ENCODE measurements at regions not wholly inside any gene's neighbourhood (a gene's known extent, or its start where the extent isn't known, plus 50 kb on each side); places are given as distances from the start of the nearest gene placed in this dataset.

DNA sequence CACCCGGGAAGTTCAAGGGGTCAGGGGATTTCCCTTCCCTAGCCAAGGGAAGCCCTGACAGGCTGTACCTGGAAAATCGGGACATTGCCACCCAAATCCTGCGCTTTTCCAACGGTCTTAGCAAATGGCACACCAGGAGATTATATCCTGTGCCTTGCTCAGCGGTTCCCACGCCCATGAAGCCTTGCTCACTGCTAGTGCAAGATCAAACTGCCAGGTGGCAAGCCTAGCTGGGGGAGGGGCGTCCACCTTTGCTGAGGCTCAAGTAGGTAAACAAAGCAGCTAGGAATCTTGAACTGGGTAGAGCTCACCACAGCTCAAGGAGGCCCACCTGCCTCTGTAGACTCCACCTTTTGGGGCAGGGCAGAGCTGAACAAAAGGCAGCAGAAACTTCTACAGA lies 1794.5 kb downstream of the PCDH9 start:
- no peaks in the 10 kb centered on the region for H3K79me2 ChIP-seq (ENCODE audit: low read length)
- no peak overlapping the region for H2AFZ ChIP-seq (ENCODE audit: low read depth, low read length)
- no peak overlapping the region for H3K4me2 ChIP-seq (ENCODE audit: low read length)
- no peaks in the 10 kb centered on the region for H3K4me1 ChIP-seq (ENCODE audit: low read length)
- no peak overlapping the region for H3K4me3 ChIP-seq (ENCODE audit: low read length)
- no peak overlapping the region for H3K27ac ChIP-seq (ENCODE audit: low read length)
- H3K27me3 ChIP-seq (ENCODE audit: low read depth, low read length), result no peaks in the 10 kb centered on the region
- H3K36me3 ChIP-seq (replicated peaks; ENCODE audit: low read depth, low read length), result no peaks in the 10 kb centered on the region
- no peak overlapping the region for H3K9ac ChIP-seq (ENCODE audit: low read length)
- TF ChIP-seq, protein P1, sequence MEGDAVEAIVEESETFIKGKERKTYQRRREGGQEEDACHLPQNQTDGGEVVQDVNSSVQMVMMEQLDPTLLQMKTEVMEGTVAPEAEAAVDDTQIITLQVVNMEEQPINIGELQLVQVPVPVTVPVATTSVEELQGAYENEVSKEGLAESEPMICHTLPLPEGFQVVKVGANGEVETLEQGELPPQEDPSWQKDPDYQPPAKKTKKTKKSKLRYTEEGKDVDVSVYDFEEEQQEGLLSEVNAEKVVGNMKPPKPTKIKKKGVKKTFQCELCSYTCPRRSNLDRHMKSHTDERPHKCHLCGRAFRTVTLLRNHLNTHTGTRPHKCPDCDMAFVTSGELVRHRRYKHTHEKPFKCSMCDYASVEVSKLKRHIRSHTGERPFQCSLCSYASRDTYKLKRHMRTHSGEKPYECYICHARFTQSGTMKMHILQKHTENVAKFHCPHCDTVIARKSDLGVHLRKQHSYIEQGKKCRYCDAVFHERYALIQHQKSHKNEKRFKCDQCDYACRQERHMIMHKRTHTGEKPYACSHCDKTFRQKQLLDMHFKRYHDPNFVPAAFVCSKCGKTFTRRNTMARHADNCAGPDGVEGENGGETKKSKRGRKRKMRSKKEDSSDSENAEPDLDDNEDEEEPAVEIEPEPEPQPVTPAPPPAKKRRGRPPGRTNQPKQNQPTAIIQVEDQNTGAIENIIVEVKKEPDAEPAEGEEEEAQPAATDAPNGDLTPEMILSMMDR (IDR thresholded peaks at IDR 0.05; ENCODE audit: low read depth, low read length), result no peak
- no peak for TF ChIP-seq EZH2phosphoT487 (IDR thresholded peaks at IDR 0.05; ENCODE audit: low read depth)
- H3K9me3 ChIP-seq (ENCODE audit: insufficient read depth, low read length), result no peaks in the 10 kb centered on the region
- no peaks in the 10 kb centered on the region for H4K20me1 ChIP-seq (ENCODE audit: insufficient read depth, low read length)

DNA sequence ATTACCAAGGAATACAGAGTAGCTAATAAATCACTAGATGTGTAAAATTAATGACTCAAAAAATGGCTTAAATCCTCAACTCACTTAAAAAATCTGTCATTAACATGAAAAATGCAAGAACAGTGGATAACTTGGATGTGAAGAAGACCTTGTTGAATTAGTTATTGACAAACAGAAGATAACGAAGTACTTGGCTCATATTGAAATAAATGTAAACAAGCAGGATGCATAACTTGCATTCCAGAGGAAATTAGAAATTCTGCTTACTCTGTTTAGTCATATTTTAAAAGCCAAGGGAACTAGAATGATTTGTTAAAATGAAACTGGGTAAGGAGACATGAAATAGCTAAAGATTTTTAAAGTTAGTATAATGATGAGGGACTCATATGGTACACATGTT lies 1812.2 kb downstream of the PCDH9 start:
- Histone ChIP-seq H4K20me1 (ENCODE audit: insufficient read depth, low read length) (no peaks in the 10 kb centered on the region), H3K4me3 (ENCODE audit: low read length) (no peak overlapping the region), H2AFZ (ENCODE audit: low read depth, low read length) (no peak overlapping the region), H3K27me3 (ENCODE audit: low read depth, low read length) (no peaks in the 10 kb centered on the region), H3K79me2 (ENCODE audit: low read length) (no peaks in the 10 kb centered on the region), H3K4me1 (ENCODE audit: low read length) (peaks cover 18% of the 10 kb centered on the region), H3K9me3 (ENCODE audit: insufficient read depth, low read length) (no peaks in the 10 kb centered on the region), H3K4me2 (ENCODE audit: low read length) (no peak overlapping the region), H3K9ac (ENCODE audit: low read length) (no peak overlapping the region), H3K36me3 (replicated peaks; ENCODE audit: low read depth, low read length) (no peaks in the 10 kb centered on the region), H3K27ac (ENCODE audit: low read length) (no peak overlapping the region)
- no peak for TF ChIP-seq EZH2phosphoT487 (IDR thresholded peaks at IDR 0.05; ENCODE audit: low read depth)
- TF ChIP-seq, protein P1 (IDR thresholded peaks at IDR 0.05; ENCODE audit: low read depth, low read length), result no peak

DNA sequence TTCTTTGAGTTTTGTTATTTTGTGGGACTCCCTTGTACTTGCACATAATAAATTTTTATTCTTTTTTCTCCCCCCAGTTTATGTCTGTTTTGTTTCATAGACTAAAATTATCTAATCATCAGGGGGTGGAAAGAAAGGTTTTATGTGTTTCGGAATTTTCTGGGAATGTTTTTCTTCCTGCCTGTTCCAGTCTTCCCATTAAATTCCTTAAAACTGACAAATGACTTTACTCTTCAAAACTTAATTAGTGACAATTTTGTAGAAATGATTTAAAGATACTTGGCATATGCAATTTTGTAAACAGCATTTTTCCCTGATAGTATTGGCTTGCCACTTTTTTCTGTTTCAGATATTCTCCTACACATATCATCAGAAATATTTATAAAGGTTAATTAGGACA lies 1813.4 kb downstream of the PCDH9 start:
- H3K9me3 ChIP-seq (ENCODE audit: insufficient read depth, low read length), result no peaks in the 10 kb centered on the region
- no peaks in the 10 kb centered on the region for H3K36me3 ChIP-seq (replicated peaks; ENCODE audit: low read depth, low read length)
- peaks cover 18% of the 10 kb centered on the region for H3K4me1 ChIP-seq (ENCODE audit: low read length)
- no peak overlapping the region for H2AFZ ChIP-seq (ENCODE audit: low read depth, low read length)
- no peaks in the 10 kb centered on the region for H4K20me1 ChIP-seq (ENCODE audit: insufficient read depth, low read length)
- H3K79me2 ChIP-seq (ENCODE audit: low read length), result no peaks in the 10 kb centered on the region
- no peak for TF ChIP-seq EZH2phosphoT487 (IDR thresholded peaks at IDR 0.05; ENCODE audit: low read depth)
- TF ChIP-seq, protein P1 (IDR thresholded peaks at IDR 0.05; ENCODE audit: low read depth, low read length), result no peak
- no peak overlapping the region for H3K9ac ChIP-seq (ENCODE audit: low read length)
- no peaks in the 10 kb centered on the region for H3K27me3 ChIP-seq (ENCODE audit: low read depth, low read length)
- H3K27ac ChIP-seq (ENCODE audit: low read length), result no peak overlapping the region
- H3K4me3 ChIP-seq (ENCODE audit: low read length), result no peak overlapping the region
- no peak overlapping the region for H3K4me2 ChIP-seq (ENCODE audit: low read length)

DNA sequence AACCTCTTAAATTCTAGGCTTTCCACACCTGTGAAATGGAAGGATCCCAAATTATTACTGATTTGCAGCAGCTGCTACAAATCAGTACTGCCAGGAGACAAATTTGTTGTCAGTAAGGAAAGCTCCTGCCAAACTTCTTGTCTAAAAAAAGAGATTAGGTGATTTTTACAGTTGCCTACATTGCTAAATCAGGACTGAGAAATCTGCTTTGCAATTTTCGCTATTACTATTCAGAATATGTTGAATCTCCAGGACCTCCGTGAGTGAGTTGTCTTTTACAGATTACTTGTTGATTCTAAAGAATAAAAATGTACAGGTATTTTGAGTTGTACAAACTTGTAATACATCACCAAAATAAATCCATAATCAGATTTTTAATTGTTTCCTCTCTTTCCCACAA lies 1815.9 kb downstream of the PCDH9 start:
- no peaks in the 10 kb centered on the region for H4K20me1 ChIP-seq (ENCODE audit: insufficient read depth, low read length)
- peak overlapping the region; percentile 19; the same call in 1 of the 2 replicates for H2AFZ ChIP-seq (ENCODE audit: low read depth, low read length)
- no peak overlapping the region for H3K9ac ChIP-seq (ENCODE audit: low read length)
- H3K36me3 ChIP-seq (replicated peaks; ENCODE audit: low read depth, low read length), result no peaks in the 10 kb centered on the region
- peak overlapping the region; percentile 54 for H3K4me2 ChIP-seq (ENCODE audit: low read length)
- H3K4me1 ChIP-seq (ENCODE audit: low read length), result peaks cover 18% of the 10 kb centered on the region
- no peaks in the 10 kb centered on the region for H3K79me2 ChIP-seq (ENCODE audit: low read length)
- peak overlapping the region; percentile 58 for H3K27ac ChIP-seq (ENCODE audit: low read length)
- H3K9me3 ChIP-seq (ENCODE audit: insufficient read depth, low read length), result no peaks in the 10 kb centered on the region
- H3K4me3 ChIP-seq (ENCODE audit: low read length), result peak overlapping the region; percentile 7
- TF ChIP-seq EZH2phosphoT487 (IDR thresholded peaks at IDR 0.05; ENCODE audit: low read depth), result no peak
- TF ChIP-seq, protein P1 (IDR thresholded peaks at IDR 0.05; ENCODE audit: low read depth, low read length), result no peak
- H3K27me3 ChIP-seq (ENCODE audit: low read depth, low read length), result no peaks in the 10 kb centered on the region
